ENCODE measurements at regions not wholly inside any gene's neighbourhood (a gene's known extent, or its start where the extent isn't known, plus 50 kb on each side); places are given as distances from the start of the nearest gene placed in this dataset.

DNA sequence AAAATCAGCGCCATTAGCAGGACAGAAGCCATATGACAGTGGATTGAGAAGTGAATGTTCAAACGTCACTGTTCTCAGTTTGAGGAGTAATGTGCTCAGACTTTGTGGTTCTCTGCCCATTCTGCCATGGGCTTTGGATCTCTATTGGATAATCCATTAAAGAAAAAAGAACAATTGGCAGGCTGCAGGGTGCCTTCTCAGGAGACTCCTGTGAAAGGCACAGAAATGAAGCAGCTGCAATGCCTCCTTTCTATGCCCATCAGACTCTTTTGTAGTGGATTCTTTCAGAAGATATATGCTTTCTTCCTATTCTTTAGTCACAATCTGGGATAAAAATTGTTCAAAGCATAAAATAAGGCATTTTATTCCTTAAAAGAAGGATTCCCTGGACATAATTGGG lies 506.9 kb upstream of the KLHL29 start:
- Histone ChIP-seq H3K36me3 (ENCODE audit: control insufficient read depth, insufficient read depth, low read length) (no peaks in the 10 kb centered on the region), H3K4me3 (ENCODE audit: low read length) (no peak overlapping the region), H3K9ac (ENCODE audit: low read length) (no peak overlapping the region), H3K4me1 (ENCODE audit: control insufficient read depth, insufficient read depth, low read length) (no peaks in the 10 kb centered on the region), H3K27me3 (ENCODE audit: control insufficient read depth, insufficient read depth, low read length) (no peaks in the 10 kb centered on the region), H3K27ac (ENCODE audit: low read depth, low read length) (no peak overlapping the region)

- Histone ChIP-seq H3K9ac (ENCODE audit: low read length) (no peak overlapping the region), H3K36me3 (ENCODE audit: control insufficient read depth, insufficient read depth, low read length) (no peaks in the 10 kb centered on the region), H3K4me3 (ENCODE audit: low read length) (no peak overlapping the region), H3K27ac (ENCODE audit: low read depth, low read length) (no peak overlapping the region), H3K27me3 (ENCODE audit: control insufficient read depth, insufficient read depth, low read length) (no peaks in the 10 kb centered on the region), H3K4me1 (ENCODE audit: control insufficient read depth, insufficient read depth, low read length) (no peaks in the 10 kb centered on the region)
These were observed 505.7 kb upstream of the KLHL29 start for GRCh38 chr2:22879009-22879863.

- no peak overlapping the region for H3K27ac ChIP-seq (ENCODE audit: low read depth, low read length)
These were observed 504.8 kb upstream of the KLHL29 start for GRCh38 chr2:22880161-22880560.

DNA sequence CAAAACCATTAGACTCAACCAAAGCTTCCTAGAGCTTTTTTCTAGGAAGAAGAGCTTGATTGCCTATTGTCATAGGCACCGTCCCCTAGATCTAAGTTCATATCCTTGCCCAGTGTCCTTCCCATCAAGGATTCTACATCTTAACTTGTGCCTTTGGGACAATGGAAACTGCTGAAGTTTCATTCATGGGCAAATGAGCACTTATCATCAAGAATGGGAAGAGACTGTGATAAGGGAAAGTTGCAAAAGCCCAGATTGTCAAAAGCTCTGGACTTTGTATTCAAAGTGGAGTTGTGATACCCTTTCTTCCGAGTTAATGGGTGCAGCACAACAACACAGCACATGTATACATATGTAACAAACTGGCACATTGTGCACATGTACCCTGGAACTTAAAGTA lies 503.0 kb upstream of the KLHL29 start:
- Histone ChIP-seq H3K4me1 (ENCODE audit: control insufficient read depth, insufficient read depth, low read length) (no peaks in the 10 kb centered on the region), H3K27ac (ENCODE audit: low read depth, low read length) (no peak overlapping the region), H3K9ac (ENCODE audit: low read length) (no peak overlapping the region), H3K36me3 (ENCODE audit: control insufficient read depth, insufficient read depth, low read length) (no peaks in the 10 kb centered on the region), H3K27me3 (ENCODE audit: control insufficient read depth, insufficient read depth, low read length) (no peaks in the 10 kb centered on the region), H3K4me3 (ENCODE audit: low read length) (no peak overlapping the region)

More at GRCh38 chr2:22880161-22880560, 504.8 kb upstream of the KLHL29 start:
- H3K27me3 ChIP-seq (ENCODE audit: control insufficient read depth, insufficient read depth, low read length), result no peaks in the 10 kb centered on the region
- H3K4me1 ChIP-seq (ENCODE audit: control insufficient read depth, insufficient read depth, low read length), result no peaks in the 10 kb centered on the region
- no peak overlapping the region for H3K9ac ChIP-seq (ENCODE audit: low read length)
- H3K36me3 ChIP-seq (ENCODE audit: control insufficient read depth, insufficient read depth, low read length), result no peaks in the 10 kb centered on the region
- no peak overlapping the region for H3K4me3 ChIP-seq (ENCODE audit: low read length)

GRCh38 chr2:22882643-22883042 lies 502.3 kb upstream of the KLHL29 start:
- Histone ChIP-seq H3K27ac (ENCODE audit: low read depth, low read length) (no peak overlapping the region), H3K36me3 (ENCODE audit: control insufficient read depth, insufficient read depth, low read length) (no peaks in the 10 kb centered on the region), H3K4me1 (ENCODE audit: control insufficient read depth, insufficient read depth, low read length) (no peaks in the 10 kb centered on the region), H3K9ac (ENCODE audit: low read length) (no peak overlapping the region), H3K27me3 (ENCODE audit: control insufficient read depth, insufficient read depth, low read length) (no peaks in the 10 kb centered on the region), H3K4me3 (ENCODE audit: low read length) (no peak overlapping the region)

GRCh38 chr2:22883054-22883453 lies 501.9 kb upstream of the KLHL29 start:
- no peak overlapping the region for H3K4me3 ChIP-seq (ENCODE audit: low read length)
- H3K36me3 ChIP-seq (ENCODE audit: control insufficient read depth, insufficient read depth, low read length), result no peaks in the 10 kb centered on the region
- H3K4me1 ChIP-seq (ENCODE audit: control insufficient read depth, insufficient read depth, low read length), result no peaks in the 10 kb centered on the region
- no peaks in the 10 kb centered on the region for H3K27me3 ChIP-seq (ENCODE audit: control insufficient read depth, insufficient read depth, low read length)
- H3K9ac ChIP-seq (ENCODE audit: low read length), result no peak overlapping the region
- H3K27ac ChIP-seq (ENCODE audit: low read depth, low read length), result no peak overlapping the region

- no peak overlapping the region for H3K9ac ChIP-seq (ENCODE audit: low read length)
- no peaks in the 10 kb centered on the region for H3K4me1 ChIP-seq (ENCODE audit: control insufficient read depth, insufficient read depth, low read length)
- no peaks in the 10 kb centered on the region for H3K27me3 ChIP-seq (ENCODE audit: control insufficient read depth, insufficient read depth, low read length)
- H3K4me3 ChIP-seq (ENCODE audit: low read length), result no peak overlapping the region
- no peak overlapping the region for H3K27ac ChIP-seq (ENCODE audit: low read depth, low read length)
- H3K36me3 ChIP-seq (ENCODE audit: control insufficient read depth, insufficient read depth, low read length), result no peaks in the 10 kb centered on the region
These were observed 499.7 kb upstream of the KLHL29 start for GRCh38 chr2:22885245-22885644.

DNA sequence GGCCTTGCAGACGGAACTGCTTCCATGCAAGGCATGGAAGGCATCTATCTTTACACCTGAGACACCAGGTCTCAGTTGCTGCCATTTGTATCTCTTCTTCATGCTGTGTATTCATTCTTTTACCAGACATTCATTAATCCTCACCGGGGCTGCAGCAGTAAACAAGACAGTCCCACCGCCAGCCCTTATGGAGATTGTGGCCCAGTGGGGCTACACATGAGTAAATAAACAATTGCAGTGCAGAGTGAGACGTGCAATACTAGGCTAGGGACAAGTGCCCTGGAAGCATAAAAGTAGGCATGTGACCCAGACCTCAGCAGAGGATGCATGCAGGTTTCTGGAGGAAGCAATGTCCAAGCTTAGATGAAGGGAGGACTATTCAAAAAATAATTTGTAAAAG lies 497.6 kb upstream of the KLHL29 start:
- Histone ChIP-seq H3K36me3 (ENCODE audit: control insufficient read depth, insufficient read depth, low read length) (no peaks in the 10 kb centered on the region), H3K27ac (ENCODE audit: low read depth, low read length) (no peak overlapping the region), H3K27me3 (ENCODE audit: control insufficient read depth, insufficient read depth, low read length) (no peaks in the 10 kb centered on the region), H3K4me3 (ENCODE audit: low read length) (no peak overlapping the region), H3K4me1 (ENCODE audit: control insufficient read depth, insufficient read depth, low read length) (no peaks in the 10 kb centered on the region), H3K9ac (ENCODE audit: low read length) (no peak overlapping the region)

GRCh38 chr2:22887845-22888244 lies 497.1 kb upstream of the KLHL29 start:
- Histone ChIP-seq H3K27me3 (ENCODE audit: control insufficient read depth, insufficient read depth, low read length) (no peaks in the 10 kb centered on the region), H3K4me3 (ENCODE audit: low read length) (no peak overlapping the region), H3K9ac (ENCODE audit: low read length) (no peak overlapping the region), H3K36me3 (ENCODE audit: control insufficient read depth, insufficient read depth, low read length) (no peaks in the 10 kb centered on the region), H3K27ac (ENCODE audit: low read depth, low read length) (no peak overlapping the region), H3K4me1 (ENCODE audit: control insufficient read depth, insufficient read depth, low read length) (no peaks in the 10 kb centered on the region)

DNA sequence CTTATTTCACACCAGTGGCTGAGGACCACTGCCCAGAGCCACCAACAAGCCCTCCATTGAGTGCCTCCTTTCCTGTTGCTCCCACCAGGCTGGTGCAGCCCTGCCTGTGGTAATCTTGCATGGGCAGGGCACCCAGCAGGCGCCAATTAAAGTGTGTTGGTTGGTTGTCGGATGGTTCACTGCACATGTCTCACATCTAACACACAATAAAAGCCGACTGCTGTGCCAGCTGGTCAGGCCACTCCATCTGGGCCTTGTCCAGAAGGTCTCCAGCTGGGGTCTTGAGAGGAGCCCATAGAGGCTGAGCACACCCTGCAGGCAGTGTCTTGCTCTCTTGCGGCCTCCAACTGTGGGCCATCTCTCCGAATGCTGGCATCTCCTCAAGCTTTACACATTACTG lies 494.8 kb upstream of the KLHL29 start:
- H3K36me3 ChIP-seq (ENCODE audit: control insufficient read depth, insufficient read depth, low read length), result no peaks in the 10 kb centered on the region
- no peak overlapping the region for H3K4me3 ChIP-seq (ENCODE audit: low read length)
- no peak overlapping the region for H3K9ac ChIP-seq (ENCODE audit: low read length)
- H3K27ac ChIP-seq (ENCODE audit: low read depth, low read length), result no peak overlapping the region
- H3K27me3 ChIP-seq (ENCODE audit: control insufficient read depth, insufficient read depth, low read length), result no peaks in the 10 kb centered on the region
- H3K4me1 ChIP-seq (ENCODE audit: control insufficient read depth, insufficient read depth, low read length), result no peaks in the 10 kb centered on the region

- no peaks in the 10 kb centered on the region for H3K4me1 ChIP-seq (ENCODE audit: control insufficient read depth, insufficient read depth, low read length)
These were observed 491.0 kb upstream of the KLHL29 start for GRCh38 chr2:22893761-22894517.

GRCh38 chr2:22894761-22895160 lies 490.2 kb upstream of the KLHL29 start:
- H3K27ac ChIP-seq (ENCODE audit: low read depth, low read length), result no peak overlapping the region
- H3K4me1 ChIP-seq (ENCODE audit: control insufficient read depth, insufficient read depth, low read length), result no peaks in the 10 kb centered on the region
- no peaks in the 10 kb centered on the region for H3K27me3 ChIP-seq (ENCODE audit: control insufficient read depth, insufficient read depth, low read length)
- H3K4me3 ChIP-seq (ENCODE audit: low read length), result no peak overlapping the region
- H3K9ac ChIP-seq (ENCODE audit: low read length), result no peak overlapping the region
- no peaks in the 10 kb centered on the region for H3K36me3 ChIP-seq (ENCODE audit: control insufficient read depth, insufficient read depth, low read length)

More at GRCh38 chr2:22893761-22894517, 491.0 kb upstream of the KLHL29 start:
- H3K27me3 ChIP-seq (ENCODE audit: control insufficient read depth, insufficient read depth, low read length), result no peaks in the 10 kb centered on the region
- no peak overlapping the region for H3K4me3 ChIP-seq (ENCODE audit: low read length)
- no peak overlapping the region for H3K27ac ChIP-seq (ENCODE audit: low read depth, low read length)
- H3K36me3 ChIP-seq (ENCODE audit: control insufficient read depth, insufficient read depth, low read length), result no peaks in the 10 kb centered on the region
- no peak overlapping the region for H3K9ac ChIP-seq (ENCODE audit: low read length)

All from rectal smooth muscle tissue (tissue), 1 donor.